Progenitor cell of endocrine pancreas (in vitro differentiated cells): ENCODE measurements at regions not wholly inside any gene's neighbourhood (a gene's known extent, or its start where the extent isn't known, plus 50 kb on each side); places are given as distances from the start of the nearest gene placed in this dataset.
"Not testable (repeated sequence)": the region's sequence is repeated elsewhere in the genome, so short reads cannot be mapped to it uniquely, and the experiment has no call there.

ENCODE experiments used
- DNase-seq: peaks from one replicate; pipeline ENCODE4 v3.0.0; 2021; ENCODE audit warnings: low spot score; ENCODE audit not compliant: unreplicated experiment
- H3K27ac Mint-ChIP-seq: 2 replicates; pipeline ENCODE4 v1.8.0; 2021; ENCODE audit warnings: mild to moderate bottlenecking, moderate library complexity, mixed read lengths
- H3K27me3 Mint-ChIP-seq: 2 replicates; pipeline ENCODE4 v1.8.0; 2021; ENCODE audit warnings: mixed read lengths
- H3K36me3 Mint-ChIP-seq: 2 replicates; pipeline ENCODE4 v1.8.0; 2022; ENCODE audit warnings: mixed read lengths; ENCODE audit not compliant: insufficient read depth
- H3K4me1 Mint-ChIP-seq: 2 replicates; pipeline ENCODE4 v1.8.0; 2021; ENCODE audit warnings: low read depth, mixed read lengths
- H3K4me3 Mint-ChIP-seq: 2 replicates; pipeline ENCODE4 v1.8.0; 2021; ENCODE audit warnings: low read depth, mild to moderate bottlenecking, moderate library complexity, mixed read lengths
- H3K9me3 Mint-ChIP-seq: 2 replicates; pipeline ENCODE4 v1.8.0; 2021; ENCODE audit warnings: low read depth, mixed read lengths
- TF ChIP-seq, protein P1 (sequence below): fragments of 200-600 bp; sonication (generic); IDR thresholded peaks from one replicate; pipeline ENCODE4 v1.5.0; 2021; ENCODE audit warnings: antibody characterized with exemption, mild to moderate bottlenecking; ENCODE audit not compliant: unreplicated experiment

DNA sequence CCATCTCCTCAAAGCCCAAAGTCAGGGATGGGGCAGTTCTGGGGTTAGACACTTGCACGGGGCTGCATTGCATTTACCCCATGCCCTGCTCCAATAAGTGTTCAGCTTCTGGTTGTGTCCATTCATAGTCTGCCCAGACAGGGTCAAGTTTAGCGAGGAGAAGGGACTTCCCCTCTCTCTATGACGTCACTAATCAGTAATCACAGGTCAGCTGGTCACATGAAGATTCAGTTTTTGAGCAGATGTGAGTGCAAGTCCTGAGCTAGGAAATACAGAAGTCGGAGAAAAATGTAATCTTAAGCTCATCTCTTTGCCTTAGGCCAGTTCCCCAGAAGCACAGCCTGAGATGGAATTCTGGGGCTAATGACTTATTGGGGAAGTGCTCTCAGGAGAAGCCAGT lies 310.1 kb downstream of the TSHZ3 start:
- H3K4me3 Mint-ChIP-seq: no peak overlapping the region
- H3K36me3 Mint-ChIP-seq: no peaks in the 10 kb centered on the region
- DNase-seq: no peak
- TF ChIP-seq, protein P1, sequence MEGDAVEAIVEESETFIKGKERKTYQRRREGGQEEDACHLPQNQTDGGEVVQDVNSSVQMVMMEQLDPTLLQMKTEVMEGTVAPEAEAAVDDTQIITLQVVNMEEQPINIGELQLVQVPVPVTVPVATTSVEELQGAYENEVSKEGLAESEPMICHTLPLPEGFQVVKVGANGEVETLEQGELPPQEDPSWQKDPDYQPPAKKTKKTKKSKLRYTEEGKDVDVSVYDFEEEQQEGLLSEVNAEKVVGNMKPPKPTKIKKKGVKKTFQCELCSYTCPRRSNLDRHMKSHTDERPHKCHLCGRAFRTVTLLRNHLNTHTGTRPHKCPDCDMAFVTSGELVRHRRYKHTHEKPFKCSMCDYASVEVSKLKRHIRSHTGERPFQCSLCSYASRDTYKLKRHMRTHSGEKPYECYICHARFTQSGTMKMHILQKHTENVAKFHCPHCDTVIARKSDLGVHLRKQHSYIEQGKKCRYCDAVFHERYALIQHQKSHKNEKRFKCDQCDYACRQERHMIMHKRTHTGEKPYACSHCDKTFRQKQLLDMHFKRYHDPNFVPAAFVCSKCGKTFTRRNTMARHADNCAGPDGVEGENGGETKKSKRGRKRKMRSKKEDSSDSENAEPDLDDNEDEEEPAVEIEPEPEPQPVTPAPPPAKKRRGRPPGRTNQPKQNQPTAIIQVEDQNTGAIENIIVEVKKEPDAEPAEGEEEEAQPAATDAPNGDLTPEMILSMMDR: no peak
- no peaks in the 10 kb centered on the region for H3K27me3 Mint-ChIP-seq
- H3K9me3 Mint-ChIP-seq: peaks cover 5% of the 10 kb centered on the region
- H3K27ac Mint-ChIP-seq: no peak overlapping the region
- no peaks in the 10 kb centered on the region for H3K4me1 Mint-ChIP-seq

DNA sequence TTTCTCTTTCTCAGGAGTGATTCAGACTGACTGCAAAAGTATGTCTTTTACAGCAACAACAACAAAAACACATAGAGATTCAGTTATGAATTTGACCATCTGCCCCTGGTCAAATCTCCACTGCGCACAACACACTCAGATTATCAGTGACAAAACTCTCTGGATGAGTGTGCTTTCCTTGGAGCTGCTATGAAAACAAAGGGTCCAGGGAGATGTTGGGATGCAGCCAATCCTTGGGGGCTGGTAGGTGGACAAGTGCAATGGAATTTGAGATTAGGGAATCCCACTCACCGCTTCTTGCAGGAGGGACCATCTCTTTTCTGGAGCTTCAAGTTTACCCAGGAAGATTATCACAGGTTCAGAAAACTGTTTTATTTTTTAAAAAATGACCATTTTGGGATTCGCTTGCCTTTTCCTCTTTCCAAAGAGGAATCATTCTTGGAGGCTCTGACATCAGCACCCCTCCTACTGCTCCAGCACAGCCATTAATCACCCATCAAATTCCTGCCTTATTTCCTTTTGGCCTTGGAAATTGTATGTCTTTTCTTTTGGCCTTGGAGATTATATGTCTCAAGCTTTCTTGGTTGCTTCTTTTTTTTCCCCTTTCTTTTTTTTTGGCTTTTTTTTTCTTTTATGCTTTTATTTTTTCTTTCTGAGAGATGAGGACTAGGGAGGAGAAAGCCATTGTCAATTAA lies 311.8 kb downstream of the TSHZ3 start:
- no peak overlapping the region for H3K27ac Mint-ChIP-seq
- H3K27me3 Mint-ChIP-seq: peaks cover 1% of the 10 kb centered on the region
- H3K36me3 Mint-ChIP-seq: no peaks in the 10 kb centered on the region
- DNase-seq: no peak
- TF ChIP-seq, protein P1: no peak
- no peaks in the 10 kb centered on the region for H3K4me1 Mint-ChIP-seq
- no peak overlapping the region for H3K4me3 Mint-ChIP-seq
- H3K9me3 Mint-ChIP-seq: peaks cover 5% of the 10 kb centered on the region

DNA sequence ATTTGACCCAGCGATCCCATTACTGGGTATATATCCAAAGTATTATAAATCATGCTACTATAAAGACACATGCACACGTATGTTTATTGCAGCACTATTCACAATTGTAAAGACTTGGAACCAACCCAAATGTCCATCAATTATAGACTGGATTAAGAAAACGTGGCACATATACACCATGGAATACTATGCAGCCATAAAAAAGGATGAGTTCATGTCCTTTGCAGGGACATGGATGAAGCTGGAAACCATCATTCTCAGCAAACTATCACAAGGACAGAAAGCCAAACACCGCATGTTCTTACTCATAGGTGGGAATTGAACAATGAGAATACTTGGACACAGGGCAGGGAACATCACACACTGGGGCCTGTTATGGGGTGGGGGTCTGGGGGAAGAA lies 317.8 kb downstream of the TSHZ3 start:
- not testable (repeated sequence) for H3K4me3 Mint-ChIP-seq, H3K4me1 Mint-ChIP-seq, H3K27me3 Mint-ChIP-seq, DNase-seq, H3K36me3 Mint-ChIP-seq, H3K9me3 Mint-ChIP-seq, H3K27ac Mint-ChIP-seq

DNA sequence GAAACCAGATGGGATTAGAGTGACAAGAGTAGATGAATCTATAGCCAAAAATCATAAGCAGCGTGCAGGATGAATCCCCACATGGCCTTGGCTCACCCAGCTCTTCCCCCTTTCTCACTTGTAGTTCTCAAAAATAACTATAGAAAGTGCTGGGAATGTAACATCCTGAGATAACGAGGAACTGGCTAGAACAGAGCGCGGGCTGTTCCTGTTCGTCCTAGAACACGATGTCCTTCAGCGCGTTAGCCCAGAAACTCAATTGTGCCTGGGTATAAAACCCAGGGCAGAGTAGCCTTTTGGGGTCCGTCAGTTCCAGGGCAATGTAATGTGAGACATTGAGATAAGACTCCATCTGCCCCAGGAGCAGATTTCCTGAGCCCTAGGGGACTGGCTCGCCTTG lies 326.2 kb downstream of the TSHZ3 start:
- no peaks in the 10 kb centered on the region for H3K27me3 Mint-ChIP-seq
- no peaks in the 10 kb centered on the region for H3K4me1 Mint-ChIP-seq
- H3K27ac Mint-ChIP-seq: no peak overlapping the region
- DNase-seq: no peak
- TF ChIP-seq, protein P1: no peak
- no peak overlapping the region for H3K4me3 Mint-ChIP-seq
- peaks cover 12% of the 10 kb centered on the region for H3K9me3 Mint-ChIP-seq
- no peaks in the 10 kb centered on the region for H3K36me3 Mint-ChIP-seq

DNA sequence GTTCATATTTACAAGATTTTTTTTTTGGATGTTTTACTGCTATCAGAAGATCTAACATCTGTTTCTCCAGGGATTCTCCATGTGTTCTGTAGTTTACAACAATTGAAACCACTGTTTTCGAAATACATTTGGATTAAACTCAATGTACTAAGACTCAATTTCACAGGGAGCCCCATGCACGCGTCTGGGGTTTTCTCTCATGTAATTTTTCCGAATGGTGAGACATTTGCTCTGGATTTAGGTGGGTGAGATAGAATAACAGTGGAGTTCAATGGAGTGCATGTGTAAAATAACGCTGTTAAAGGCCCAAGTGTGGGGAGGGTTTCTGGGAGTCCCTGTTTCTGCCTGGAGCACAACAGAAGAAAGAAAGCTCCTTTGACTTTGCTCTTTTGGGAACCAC lies 330.3 kb downstream of the TSHZ3 start:
- H3K27me3 Mint-ChIP-seq: peaks cover 11% of the 10 kb centered on the region
- no peaks in the 10 kb centered on the region for H3K36me3 Mint-ChIP-seq
- no peak overlapping the region for H3K4me3 Mint-ChIP-seq
- TF ChIP-seq, protein P1: no peak
- no peak overlapping the region for H3K27ac Mint-ChIP-seq
- no peak for DNase-seq
- no peaks in the 10 kb centered on the region for H3K9me3 Mint-ChIP-seq
- H3K4me1 Mint-ChIP-seq: no peaks in the 10 kb centered on the region

DNA sequence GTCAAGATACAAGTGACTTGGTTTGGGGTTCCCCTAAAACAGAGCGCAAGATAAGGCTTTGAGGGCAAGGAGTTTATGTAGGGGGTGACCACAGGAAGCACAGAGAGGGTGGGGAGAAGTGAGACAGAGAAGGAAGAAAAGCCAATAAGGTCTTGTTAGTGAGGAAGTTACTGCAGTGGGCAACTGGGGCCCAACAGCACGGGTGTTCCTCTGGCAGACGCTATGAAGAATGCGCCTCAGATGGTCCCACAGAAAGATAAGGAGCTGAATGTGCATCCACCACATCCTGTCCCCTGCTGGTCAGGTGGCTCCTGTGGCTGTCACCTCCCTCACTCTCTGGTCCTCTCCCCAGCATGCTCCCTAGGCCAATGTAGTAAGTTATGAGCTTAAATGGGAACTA lies 333.5 kb downstream of the TSHZ3 start:
- no peak for DNase-seq
- no peaks in the 10 kb centered on the region for H3K9me3 Mint-ChIP-seq
- peaks cover 13% of the 10 kb centered on the region for H3K27me3 Mint-ChIP-seq
- TF ChIP-seq, protein P1: no peak
- no peak overlapping the region for H3K27ac Mint-ChIP-seq
- no peaks in the 10 kb centered on the region for H3K4me1 Mint-ChIP-seq
- H3K36me3 Mint-ChIP-seq: no peaks in the 10 kb centered on the region
- H3K4me3 Mint-ChIP-seq: no peak overlapping the region
